Ecto neural progenitor cell (in vitro differentiated cells): ENCODE measurements at regions not wholly inside any gene's neighbourhood (a gene's known extent, or its start where the extent isn't known, plus 50 kb on each side); places are given as distances from the start of the nearest gene placed in this dataset.

Source experiments
- DNase-seq: peaks from one replicate; pipeline ENCODE4 v3.0.0-alpha.2; 2018; ENCODE audit warnings: low spot score

GRCh38 chr17:34140006-34140405 is 115.1 kb upstream of the CCL2 start:
- no peak for DNase-seq

DNA sequence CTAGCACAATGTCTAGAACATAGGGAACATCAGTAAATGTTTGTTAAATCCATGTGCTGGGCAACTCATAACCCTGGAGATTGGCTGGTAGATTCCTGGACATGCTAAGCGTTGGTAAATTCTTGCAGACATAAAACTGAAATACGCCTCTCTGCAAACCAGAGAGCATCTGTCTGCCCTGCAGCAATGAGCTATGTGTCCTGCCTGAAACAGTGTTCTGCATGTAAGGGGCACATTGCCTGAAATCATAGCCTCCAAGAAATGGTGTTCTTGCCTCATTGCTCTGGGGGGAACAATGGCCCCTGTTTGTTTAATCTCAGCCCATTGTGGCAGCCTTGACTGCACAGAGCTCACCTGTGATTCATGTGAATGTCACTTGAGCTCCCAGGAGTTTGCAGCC is 113.5 kb upstream of the CCL2 start:
- no peak for DNase-seq

GRCh38 chr17:34143430-34143829 is 111.7 kb upstream of the CCL2 start:
- no peak for DNase-seq

- peak; percentile 83 for DNase-seq
Observed at GRCh38 chr17:34146440-34147043, 108.5 kb upstream of the CCL2 start.

GRCh38 chr17:34151102-34151501 is 104.0 kb upstream of the CCL2 start:
- no peak for DNase-seq

DNA sequence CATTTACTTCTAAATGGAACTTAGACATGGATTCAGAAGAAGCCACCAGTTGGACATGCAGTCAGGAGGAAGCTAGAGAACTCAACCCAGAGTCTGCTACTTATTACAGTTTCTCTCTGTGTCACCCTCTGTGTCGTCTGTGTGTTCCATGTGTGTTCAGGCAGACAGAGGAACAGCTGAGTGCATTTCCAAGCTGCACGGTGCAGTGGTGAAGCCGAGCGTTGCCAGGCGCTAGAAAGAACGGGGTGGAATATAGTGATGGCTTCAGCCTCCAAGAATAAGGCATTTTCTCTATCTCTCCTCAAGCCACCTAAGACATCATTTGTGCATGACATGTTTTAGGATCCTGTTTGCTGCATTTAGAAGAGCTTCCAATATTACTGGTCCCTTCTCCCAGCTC is 101.1 kb upstream of the CCL2 start:
- DNase-seq: no peak

- peak; percentile 51 for DNase-seq
Observed at GRCh38 chr17:34154961-34155730, 99.9 kb upstream of the CCL2 start.

GRCh38 chr17:34155947-34156346 is 99.1 kb upstream of the CCL2 start:
- DNase-seq: no peak

DNA sequence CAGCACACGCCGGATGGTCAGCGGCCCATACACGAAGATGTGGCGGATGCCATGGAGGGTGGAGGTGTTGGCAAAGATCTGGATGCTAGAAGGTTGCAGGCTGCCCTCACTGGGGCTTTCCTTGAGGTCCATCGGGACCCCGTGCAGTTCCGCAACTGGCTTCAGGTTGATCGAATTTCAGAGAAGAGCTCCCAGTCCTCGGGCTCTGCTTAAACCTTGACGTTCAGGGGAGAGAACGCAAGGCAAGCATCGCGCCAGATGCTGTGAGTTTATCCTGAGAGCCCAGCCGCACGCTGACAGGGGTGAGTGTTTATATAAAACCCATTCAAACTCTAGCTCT is 98.7 kb upstream of the CCL2 start:
- no peak for DNase-seq

DNA sequence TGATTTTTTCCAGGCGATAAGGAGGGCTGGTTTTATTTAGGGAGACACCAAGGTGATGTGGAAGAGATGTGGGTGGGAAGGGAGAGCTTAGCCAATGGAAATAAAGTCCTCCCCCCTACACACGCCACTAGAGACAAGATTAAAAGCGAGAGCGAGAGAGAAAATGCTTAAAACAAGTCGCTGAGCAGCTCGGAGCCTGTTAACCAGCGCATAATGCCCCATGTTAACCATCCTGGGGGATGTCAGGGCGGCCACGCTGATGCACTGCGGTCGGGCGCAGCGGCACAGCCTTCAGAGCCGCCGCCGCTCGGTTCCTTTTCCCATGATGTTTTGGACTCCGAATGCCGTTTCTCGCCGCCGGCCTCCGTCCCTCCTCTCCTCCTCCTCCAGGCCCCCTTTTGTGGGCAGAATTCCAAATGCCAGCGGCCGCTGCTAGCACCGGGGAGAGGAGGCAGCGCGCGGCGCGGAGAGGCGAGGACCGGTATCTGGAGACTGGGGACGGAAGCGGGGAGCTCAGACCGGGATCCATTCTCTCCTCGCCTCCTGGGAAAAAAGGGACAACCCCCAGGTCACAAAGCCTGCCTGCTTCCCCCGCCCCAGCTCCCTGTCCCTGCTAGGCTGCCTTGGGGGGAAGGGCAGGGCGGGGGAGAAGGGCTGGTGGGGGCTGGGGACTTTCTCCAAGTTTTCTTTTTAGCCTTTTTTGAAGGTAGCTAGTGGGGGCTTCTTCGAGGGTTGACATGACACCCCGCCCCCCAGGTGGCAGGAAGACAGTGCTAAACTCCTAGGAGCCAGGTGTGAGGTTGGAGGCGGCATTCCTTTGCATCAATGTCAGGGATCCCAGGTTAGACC is 98.1 kb upstream of the CCL2 start:
- peak; percentile 81 for DNase-seq

- DNase-seq: no peak
Observed at GRCh38 chr17:34161690-34162089, 93.4 kb upstream of the CCL2 start.

DNA sequence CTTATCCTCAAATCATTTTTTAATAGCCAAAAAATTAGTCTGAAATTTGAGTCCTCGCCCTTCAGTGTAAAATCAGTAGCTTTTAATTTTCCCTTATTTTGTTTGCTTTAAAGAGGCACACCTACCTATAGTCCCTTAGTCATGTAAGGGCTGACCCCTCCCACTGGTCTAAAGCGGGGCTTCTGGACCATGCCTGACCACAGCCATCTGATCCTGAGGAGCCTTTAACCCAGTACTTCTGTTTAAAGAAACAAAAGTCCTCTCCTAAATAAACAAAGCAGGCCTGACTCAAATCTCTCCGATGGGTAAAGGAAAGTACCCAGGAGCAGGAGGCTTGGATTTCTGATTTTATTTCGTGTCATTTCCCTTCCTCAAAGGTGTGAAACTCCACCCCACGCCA is 92.0 kb upstream of the CCL2 start:
- no peak for DNase-seq

DNA sequence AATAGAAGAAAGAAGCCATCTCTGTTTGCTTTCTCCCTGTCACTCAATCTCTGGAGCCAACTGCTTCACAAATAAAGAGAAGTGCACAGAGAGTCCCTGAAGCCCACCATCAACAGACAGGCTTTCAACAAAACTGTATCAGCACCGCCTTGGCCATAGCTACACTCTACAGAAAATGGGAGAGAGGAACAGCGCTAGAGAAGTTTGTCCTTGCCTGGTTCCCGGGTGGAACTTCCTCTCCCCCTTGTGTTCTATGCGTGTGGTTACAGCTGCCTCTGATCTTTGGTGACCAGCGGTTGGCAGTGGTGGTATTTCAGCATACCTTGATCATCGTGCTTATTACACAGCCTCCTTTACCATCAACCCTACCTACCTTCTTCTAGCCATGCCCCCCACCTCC is 91.4 kb upstream of the CCL2 start:
- no peak for DNase-seq

DNA sequence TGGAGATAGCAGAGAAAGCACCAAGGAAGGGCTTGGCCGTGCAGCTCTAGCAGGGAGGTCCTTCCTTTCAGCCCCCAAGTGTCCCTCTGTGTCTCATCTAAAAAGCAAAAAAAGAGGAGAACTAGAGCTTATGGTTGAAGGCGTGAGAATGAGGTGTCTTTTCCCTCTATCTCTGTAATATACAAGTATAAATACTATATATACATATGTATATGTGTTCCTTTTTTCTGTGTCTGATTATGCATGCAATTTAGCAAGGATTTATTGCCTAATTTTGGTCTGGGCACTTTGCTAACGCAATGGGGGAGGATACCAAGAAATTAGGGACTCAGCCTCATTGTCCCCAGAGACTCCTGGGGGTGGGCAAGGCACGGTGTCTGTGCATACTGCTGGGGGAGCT is 90.2 kb upstream of the CCL2 start:
- DNase-seq: no peak

DNA sequence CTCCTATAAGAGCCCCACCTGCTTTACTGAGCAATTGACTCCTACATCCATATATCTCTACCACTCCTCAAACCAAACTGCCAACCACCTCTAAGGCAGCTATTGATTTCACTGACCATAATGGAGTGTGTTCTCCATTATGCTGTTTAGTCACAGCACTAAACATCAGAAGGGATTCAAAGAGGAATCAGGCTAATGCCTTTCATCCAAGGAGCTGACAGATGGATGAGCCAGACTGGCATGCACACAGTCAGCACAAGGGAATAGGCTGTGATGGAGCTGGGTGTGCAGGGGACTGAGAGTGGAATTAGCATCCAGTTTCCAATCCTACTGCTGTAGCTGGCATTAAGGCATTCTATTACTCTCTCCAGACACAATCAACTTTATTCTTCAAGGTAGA is 88.7 kb upstream of the CCL2 start:
- DNase-seq: no peak

DNA sequence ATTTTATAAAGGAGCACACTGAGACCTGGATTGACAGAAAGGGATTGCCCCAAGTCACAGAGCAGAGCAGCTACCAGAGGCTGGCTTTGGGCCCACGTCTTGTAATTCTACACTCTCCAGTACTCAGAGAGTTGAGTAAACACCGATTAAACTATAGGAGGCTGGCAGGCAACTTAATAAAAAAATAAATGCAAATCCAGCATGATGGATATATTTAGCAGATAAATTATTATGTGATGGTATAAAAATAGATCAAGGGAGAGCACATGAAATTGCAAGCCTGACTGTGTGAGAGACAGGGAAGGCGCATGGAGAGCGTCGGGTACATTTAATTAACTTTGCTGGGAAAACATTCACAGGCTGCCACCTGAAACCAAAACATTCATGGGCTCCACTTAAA is 87.7 kb upstream of the CCL2 start:
- DNase-seq: no peak

DNA sequence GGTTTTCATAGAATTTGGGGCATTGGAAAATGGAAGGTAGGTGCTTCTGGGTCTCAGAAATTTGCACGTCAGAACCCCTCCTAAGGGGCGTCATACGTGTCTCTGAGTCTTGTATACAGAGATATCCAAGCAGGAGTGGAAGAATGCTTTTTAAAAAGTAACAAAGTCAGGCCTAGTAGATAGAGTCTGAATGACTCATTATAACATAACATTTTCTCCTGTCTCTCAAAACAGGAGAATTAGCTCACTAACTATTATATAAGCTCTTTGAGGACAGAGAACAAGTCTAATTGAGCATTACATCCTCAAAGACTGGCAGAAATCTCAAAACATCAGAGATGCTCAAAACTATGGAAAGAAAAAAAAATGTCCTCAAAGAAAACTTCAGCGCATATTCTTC is 86.1 kb upstream of the CCL2 start:
- DNase-seq: no peak

DNA sequence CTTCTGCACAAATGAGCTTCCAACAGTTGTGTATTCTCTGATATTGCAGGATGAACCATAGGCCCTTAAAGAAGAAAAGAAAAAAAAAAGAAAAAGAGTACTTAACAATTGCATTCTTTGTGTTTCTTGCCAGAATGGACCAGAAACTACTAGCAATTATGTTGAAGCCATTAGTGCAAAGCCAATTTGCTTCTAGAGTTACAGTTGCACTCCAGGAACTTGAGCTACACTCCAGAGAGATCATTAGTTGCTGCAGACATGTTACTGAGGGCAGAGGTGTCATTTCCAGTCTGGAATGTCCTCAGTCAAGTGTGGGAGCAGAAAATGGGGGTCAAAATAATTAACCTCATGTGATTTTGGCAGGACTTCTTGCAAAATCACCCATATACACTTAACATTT is 85.6 kb upstream of the CCL2 start:
- no peak for DNase-seq

GRCh38 chr17:34171245-34171818 is 83.8 kb upstream of the CCL2 start:
- peak; percentile 71 for DNase-seq

GRCh38 chr17:34172390-34172918 is 82.6 kb upstream of the CCL2 start:
- no peak for DNase-seq

DNA sequence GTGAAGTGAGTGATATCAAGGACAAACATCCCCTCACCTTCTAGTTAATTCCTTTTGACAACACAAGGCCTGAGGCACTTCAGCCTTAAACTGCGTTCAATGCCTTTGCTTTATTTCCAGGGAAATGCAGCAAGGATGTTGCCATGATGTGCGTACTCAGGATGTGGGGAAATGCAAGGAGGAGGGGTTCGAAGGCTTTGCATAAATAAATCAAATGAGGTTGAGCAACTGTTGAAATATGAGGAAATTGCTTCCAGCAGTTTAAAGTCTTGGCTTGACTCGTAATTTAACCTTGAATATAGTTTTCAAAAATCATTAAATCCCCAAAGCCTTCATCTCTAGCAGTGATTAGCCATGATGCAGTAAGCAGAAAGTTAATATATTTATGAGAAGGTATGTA is 81.8 kb upstream of the CCL2 start:
- DNase-seq: no peak

DNA sequence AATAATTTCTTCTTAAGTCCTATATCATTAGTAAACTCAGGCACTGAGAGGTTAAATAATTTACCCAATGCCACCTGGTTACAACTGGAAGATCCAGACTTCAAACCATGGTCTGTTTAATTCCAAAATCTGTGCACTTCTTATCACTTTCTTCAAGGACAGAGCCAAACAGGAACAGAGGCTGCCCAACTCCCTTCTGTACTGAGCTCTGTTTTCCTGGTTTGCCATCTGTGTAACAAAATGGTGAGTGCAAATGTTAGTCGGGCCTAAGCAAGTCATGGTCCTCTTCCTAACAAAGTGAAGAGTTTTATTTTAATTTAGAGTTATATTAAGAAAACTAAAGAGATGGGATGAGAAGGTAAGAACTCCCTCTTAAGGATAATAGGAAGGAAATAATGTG is 80.6 kb upstream of the CCL2 start:
- DNase-seq: no peak

DNA sequence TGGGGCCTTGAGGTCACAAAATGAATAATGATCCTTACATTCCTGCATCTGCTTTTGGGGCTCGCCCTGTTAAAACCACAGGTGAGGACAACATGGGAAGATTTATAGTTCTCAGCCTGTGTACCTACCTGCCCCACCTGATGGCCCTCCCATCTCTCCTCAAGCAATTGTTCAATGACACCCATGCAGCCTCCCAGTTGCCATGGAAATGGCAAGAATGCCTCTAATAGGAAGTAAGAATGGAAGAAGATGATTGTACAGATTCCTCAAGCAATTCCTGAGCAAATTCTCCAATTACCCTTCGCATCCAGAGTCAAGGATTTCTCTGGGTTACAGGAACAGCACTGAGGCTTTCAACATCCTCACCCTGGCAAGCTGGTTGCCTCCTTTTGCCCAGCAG is 78.6 kb upstream of the CCL2 start:
- DNase-seq: no peak
